Liver (tissue), 3 donors: ENCODE measurements at regions not wholly inside any gene's neighbourhood (a gene's known extent, or its start where the extent isn't known, plus 50 kb on each side); places are given as distances from the start of the nearest gene placed in this dataset.

Source experiments
- GABPA ChIP-seq, 2 donors: IDR thresholded peaks in 1 of 2; conservative IDR thresholded peaks in 1 of 2; 2 replicates each; pipeline ENCODE4 v1.6.1; 2016; ENCODE audit warnings: antibody characterized with exemption in 2 of 2, mild to moderate bottlenecking in 1 of 2, moderate library complexity in 1 of 2
- TF ChIP-seq, protein P1 (sequence below): fragments of 150-350 bp; IDR thresholded peaks from 2 replicates; pipeline ENCODE4 v1.5.1; 2017; ENCODE audit warnings: improper control_type of control experiment, low read depth, low read length; ENCODE audit not compliant: missing input control
- TF ChIP-seq, protein P2 (sequence below): IDR thresholded peaks from 2 replicates; pipeline ENCODE4 v1.6.1; 2016; ENCODE audit warnings: antibody characterized with exemption, mild to moderate bottlenecking
- TF ChIP-seq, protein P3 (sequence below): IDR thresholded peaks from 2 replicates; pipeline ENCODE4 v1.6.1; 2016; ENCODE audit warnings: antibody characterized with exemption
- donor health status: healthy.
- donor health status: healthy.

DNA sequence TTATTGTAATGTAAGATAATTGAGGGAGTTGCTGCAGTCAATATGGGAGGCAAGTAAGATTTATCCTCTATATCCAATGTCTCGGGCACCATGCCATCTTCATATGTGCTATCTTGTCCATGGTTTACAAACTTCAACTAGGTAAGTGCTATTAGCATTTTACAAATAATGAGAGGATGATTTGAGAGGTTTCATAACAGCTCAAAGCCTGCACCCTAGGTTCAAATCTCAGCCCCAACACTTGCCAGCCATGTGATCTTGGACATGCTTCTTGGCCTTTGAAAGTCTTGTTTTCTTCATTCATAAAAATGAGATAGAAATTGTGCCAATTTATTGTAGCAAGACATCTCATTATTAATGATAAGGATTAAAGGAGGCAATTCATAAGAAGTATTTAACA, 108.8 kb downstream of the RND3 start:
- TF ChIP-seq, protein P1, sequence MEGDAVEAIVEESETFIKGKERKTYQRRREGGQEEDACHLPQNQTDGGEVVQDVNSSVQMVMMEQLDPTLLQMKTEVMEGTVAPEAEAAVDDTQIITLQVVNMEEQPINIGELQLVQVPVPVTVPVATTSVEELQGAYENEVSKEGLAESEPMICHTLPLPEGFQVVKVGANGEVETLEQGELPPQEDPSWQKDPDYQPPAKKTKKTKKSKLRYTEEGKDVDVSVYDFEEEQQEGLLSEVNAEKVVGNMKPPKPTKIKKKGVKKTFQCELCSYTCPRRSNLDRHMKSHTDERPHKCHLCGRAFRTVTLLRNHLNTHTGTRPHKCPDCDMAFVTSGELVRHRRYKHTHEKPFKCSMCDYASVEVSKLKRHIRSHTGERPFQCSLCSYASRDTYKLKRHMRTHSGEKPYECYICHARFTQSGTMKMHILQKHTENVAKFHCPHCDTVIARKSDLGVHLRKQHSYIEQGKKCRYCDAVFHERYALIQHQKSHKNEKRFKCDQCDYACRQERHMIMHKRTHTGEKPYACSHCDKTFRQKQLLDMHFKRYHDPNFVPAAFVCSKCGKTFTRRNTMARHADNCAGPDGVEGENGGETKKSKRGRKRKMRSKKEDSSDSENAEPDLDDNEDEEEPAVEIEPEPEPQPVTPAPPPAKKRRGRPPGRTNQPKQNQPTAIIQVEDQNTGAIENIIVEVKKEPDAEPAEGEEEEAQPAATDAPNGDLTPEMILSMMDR, result no peak
- TF ChIP-seq, protein P2, sequence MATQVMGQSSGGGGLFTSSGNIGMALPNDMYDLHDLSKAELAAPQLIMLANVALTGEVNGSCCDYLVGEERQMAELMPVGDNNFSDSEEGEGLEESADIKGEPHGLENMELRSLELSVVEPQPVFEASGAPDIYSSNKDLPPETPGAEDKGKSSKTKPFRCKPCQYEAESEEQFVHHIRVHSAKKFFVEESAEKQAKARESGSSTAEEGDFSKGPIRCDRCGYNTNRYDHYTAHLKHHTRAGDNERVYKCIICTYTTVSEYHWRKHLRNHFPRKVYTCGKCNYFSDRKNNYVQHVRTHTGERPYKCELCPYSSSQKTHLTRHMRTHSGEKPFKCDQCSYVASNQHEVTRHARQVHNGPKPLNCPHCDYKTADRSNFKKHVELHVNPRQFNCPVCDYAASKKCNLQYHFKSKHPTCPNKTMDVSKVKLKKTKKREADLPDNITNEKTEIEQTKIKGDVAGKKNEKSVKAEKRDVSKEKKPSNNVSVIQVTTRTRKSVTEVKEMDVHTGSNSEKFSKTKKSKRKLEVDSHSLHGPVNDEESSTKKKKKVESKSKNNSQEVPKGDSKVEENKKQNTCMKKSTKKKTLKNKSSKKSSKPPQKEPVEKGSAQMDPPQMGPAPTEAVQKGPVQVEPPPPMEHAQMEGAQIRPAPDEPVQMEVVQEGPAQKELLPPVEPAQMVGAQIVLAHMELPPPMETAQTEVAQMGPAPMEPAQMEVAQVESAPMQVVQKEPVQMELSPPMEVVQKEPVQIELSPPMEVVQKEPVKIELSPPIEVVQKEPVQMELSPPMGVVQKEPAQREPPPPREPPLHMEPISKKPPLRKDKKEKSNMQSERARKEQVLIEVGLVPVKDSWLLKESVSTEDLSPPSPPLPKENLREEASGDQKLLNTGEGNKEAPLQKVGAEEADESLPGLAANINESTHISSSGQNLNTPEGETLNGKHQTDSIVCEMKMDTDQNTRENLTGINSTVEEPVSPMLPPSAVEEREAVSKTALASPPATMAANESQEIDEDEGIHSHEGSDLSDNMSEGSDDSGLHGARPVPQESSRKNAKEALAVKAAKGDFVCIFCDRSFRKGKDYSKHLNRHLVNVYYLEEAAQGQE, result no peak
- no peak for TF ChIP-seq GABPA (IDR thresholded peaks at IDR 0.05 in 1 of 2, conservative IDR thresholded peaks at IDR 0.05 in 1 of 2)
- TF ChIP-seq, protein P3, sequence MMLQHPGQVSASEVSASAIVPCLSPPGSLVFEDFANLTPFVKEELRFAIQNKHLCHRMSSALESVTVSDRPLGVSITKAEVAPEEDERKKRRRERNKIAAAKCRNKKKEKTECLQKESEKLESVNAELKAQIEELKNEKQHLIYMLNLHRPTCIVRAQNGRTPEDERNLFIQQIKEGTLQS, result no peak
